H9 (cell line): ENCODE measurements at regions not wholly inside any gene's neighbourhood (a gene's known extent, or its start where the extent isn't known, plus 50 kb on each side); places are given as distances from the start of the nearest gene placed in this dataset.

Source experiments
- DNase-seq: peaks from one replicate; pipeline ENCODE4 v3.0.0-alpha.2; 2017
- H2AFZ ChIP-seq: one replicate; pipeline ENCODE4 v1.6.1; 2013; ENCODE audit warnings: mild to moderate bottlenecking, low read length, control low read depth, moderate library complexity
- H2AK5ac ChIP-seq: 2 replicates; pipeline ENCODE4 v1.6.1; 2013; ENCODE audit warnings: low read length, control low read depth, mixed read lengths; ENCODE audit not compliant: insufficient read length
- H2BK120ac ChIP-seq: one replicate; pipeline ENCODE4 v1.6.1; 2013; ENCODE audit warnings: low read depth, mild to moderate bottlenecking, low read length, control low read depth, inconsistent platforms; ENCODE audit not compliant: poor library complexity, severe bottlenecking
- H2BK12ac ChIP-seq: 2 replicates; pipeline ENCODE4 v1.6.1; 2013; ENCODE audit warnings: low read length, control low read depth, mixed read lengths, low read depth; ENCODE audit not compliant: insufficient read length
- H2BK15ac ChIP-seq: 2 replicates; pipeline ENCODE4 v1.6.1; 2013; ENCODE audit warnings: low read depth, low read length, control low read depth
- H2BK20ac ChIP-seq: one replicate; pipeline ENCODE4 v1.6.1; 2013; ENCODE audit warnings: low read depth, mild to moderate bottlenecking, low read length, control low read depth, inconsistent platforms; ENCODE audit not compliant: poor library complexity, severe bottlenecking
- H2BK5ac ChIP-seq: 2 replicates; pipeline ENCODE4 v1.6.1; 2013; ENCODE audit warnings: low read length, control low read depth, mixed read lengths; ENCODE audit not compliant: insufficient read length
- H3K14ac ChIP-seq: 2 replicates; pipeline ENCODE4 v1.6.1; 2013; ENCODE audit warnings: low read length, control low read depth; ENCODE audit not compliant: insufficient read depth
- H3K18ac ChIP-seq: 2 replicates; pipeline ENCODE4 v1.6.1; 2013; ENCODE audit warnings: low read depth, mild to moderate bottlenecking, mixed read lengths, low read length, control low read depth; ENCODE audit not compliant: insufficient read length
- H3K23ac ChIP-seq: 2 replicates; pipeline ENCODE4 v1.6.1; 2013; ENCODE audit warnings: low read length, control low read depth, mixed read lengths, low read depth; ENCODE audit not compliant: insufficient read length
- H3K23me2 ChIP-seq: 2 replicates; pipeline ENCODE4 v1.6.1; 2013; ENCODE audit warnings: low read depth, mild to moderate bottlenecking, mixed read lengths, low read length, control low read depth; ENCODE audit not compliant: insufficient read length, poor library complexity, severe bottlenecking
- H3K27ac ChIP-seq: 2 replicates; pipeline ENCODE4 v1.5.1; 2013; ENCODE audit warnings: low read length, control low read depth, mixed read lengths, low read depth; ENCODE audit not compliant: insufficient read length
- H3K27me3 ChIP-seq: 2 replicates; pipeline ENCODE4 v1.6.1; 2013; ENCODE audit warnings: low read length, control low read depth, inconsistent platforms; ENCODE audit not compliant: insufficient read depth
- H3K4ac ChIP-seq: 2 replicates; pipeline ENCODE4 v1.6.1; 2013; ENCODE audit warnings: low read depth, mild to moderate bottlenecking, control low read depth, inconsistent platforms, low read length, moderate library complexity
- H3K4me1 ChIP-seq: 2 replicates; pipeline ENCODE4 v1.6.1; 2013; ENCODE audit warnings: low read length, control low read depth, inconsistent platforms; ENCODE audit not compliant: insufficient read depth
- H3K4me2 ChIP-seq: 2 replicates; pipeline ENCODE4 v1.6.1; 2013; ENCODE audit warnings: low read length, control low read depth, mixed read lengths; ENCODE audit not compliant: insufficient read length, insufficient read depth
- H3K56ac ChIP-seq: 2 replicates; pipeline ENCODE4 v1.6.1; 2013; ENCODE audit warnings: low read depth, mild to moderate bottlenecking, mixed read lengths, low read length, control low read depth; ENCODE audit not compliant: insufficient read length
- H3K79me1 ChIP-seq: 2 replicates; pipeline ENCODE4 v1.6.1; 2013; ENCODE audit warnings: low read depth, mild to moderate bottlenecking, moderate library complexity, low read length, control low read depth, inconsistent platforms; ENCODE audit not compliant: insufficient read depth, poor library complexity, severe bottlenecking
- H3K79me2 ChIP-seq: 2 replicates; pipeline ENCODE4 v1.6.1; 2013; ENCODE audit warnings: low read length, control low read depth, inconsistent platforms; ENCODE audit not compliant: insufficient read depth
- H3K9ac ChIP-seq: 2 replicates; pipeline ENCODE4 v1.6.1; 2013; ENCODE audit warnings: low read length, control low read depth, mixed read lengths; ENCODE audit not compliant: insufficient read length; ENCODE audit errors: extremely low read depth
- H3K9me3 ChIP-seq: one replicate; pipeline ENCODE4 v1.6.1; 2013; ENCODE audit warnings: low read depth, low read length, inconsistent platforms; ENCODE audit not compliant: control insufficient read depth
- H3T11ph ChIP-seq: one replicate; pipeline ENCODE4 v1.6.1; 2013; ENCODE audit warnings: mild to moderate bottlenecking, low read length, control low read depth, inconsistent platforms
- H4K20me1 ChIP-seq: one replicate; pipeline ENCODE4 v1.6.1; 2013; ENCODE audit not compliant: control insufficient read depth, insufficient read length, insufficient read depth
- H4K5ac ChIP-seq: 2 replicates; pipeline ENCODE4 v1.6.1; 2013; ENCODE audit warnings: low read depth, mild to moderate bottlenecking, mixed read lengths, low read length, control low read depth; ENCODE audit not compliant: insufficient read length
- H4K8ac ChIP-seq: replicated peaks from 2 replicates; pipeline ENCODE4 v1.6.1; 2013; ENCODE audit warnings: low read length, control low read depth, mixed read lengths, low read depth; ENCODE audit not compliant: insufficient read length
- H4K91ac ChIP-seq: 2 replicates; pipeline ENCODE4 v1.6.1; 2013; ENCODE audit warnings: low read depth, mild to moderate bottlenecking, moderate library complexity, mixed read lengths, low read length, control low read depth; ENCODE audit not compliant: insufficient read length
- H3K27ac Mint-ChIP-seq, 3 experiments: 2 replicates in 2 of 3; 3 replicates in 1 of 3; pipeline ENCODE4 v1.8.0; 2020 to 2021; ENCODE audit warnings: mixed read lengths in 3 of 3, mild to moderate bottlenecking in 1 of 3, moderate library complexity in 1 of 3
- H3K27me3 Mint-ChIP-seq: 2 replicates; pipeline ENCODE4 v1.8.0; 2021; ENCODE audit warnings: low read depth, mild to moderate bottlenecking, moderate library complexity, mixed read lengths
- H3K36me3 Mint-ChIP-seq, 3 experiments: 2 replicates in 2 of 3; 3 replicates in 1 of 3; pipeline ENCODE4 v1.8.0; 2020 to 2021; ENCODE audit warnings: low read depth in 3 of 3, mixed read lengths in 3 of 3; ENCODE audit not compliant: insufficient read depth in 1 of 3
- H3K4me1 Mint-ChIP-seq, 2 experiments: 2 replicates each; pipeline ENCODE4 v1.8.0; 2020; ENCODE audit warnings: mixed read lengths in 2 of 2
- H3K4me3 Mint-ChIP-seq, 2 experiments: 2 replicates in 1 of 2; 3 replicates in 1 of 2; pipeline ENCODE4 v1.8.0; 2020 to 2021; ENCODE audit warnings: mild to moderate bottlenecking in 2 of 2, mixed read lengths in 2 of 2, moderate library complexity in 1 of 2
- H3K9me3 Mint-ChIP-seq, 2 experiments: 2 replicates in 1 of 2; 3 replicates in 1 of 2; pipeline ENCODE4 v1.8.0; 2020; ENCODE audit warnings: mild to moderate bottlenecking in 2 of 2, mixed read lengths in 2 of 2, moderate library complexity in 1 of 2
- WGBS: extraction: QIAGEN DNeasy Blood & Tissue Kit; methylation state at CpG from one replicate; pipeline ENCODE4 v1.1.7; 2013; ENCODE audit warnings: missing lambda C conversion rate, low lambda C conversion rate, mixed read lengths; ENCODE audit not compliant: insufficient read length; ENCODE audit errors: extremely low coverage; 5-methylcytosine and 5-hydroxymethylcytosine counted together
- TF ChIP-seq, protein P1 (sequence below): fragments of 200-600 bp; sonication (generic); conservative IDR thresholded peaks from 3 replicates; pipeline ENCODE4 v1.8.0; 2021; ENCODE audit warnings: antibody characterized with exemption, mild to moderate bottlenecking

DNA sequence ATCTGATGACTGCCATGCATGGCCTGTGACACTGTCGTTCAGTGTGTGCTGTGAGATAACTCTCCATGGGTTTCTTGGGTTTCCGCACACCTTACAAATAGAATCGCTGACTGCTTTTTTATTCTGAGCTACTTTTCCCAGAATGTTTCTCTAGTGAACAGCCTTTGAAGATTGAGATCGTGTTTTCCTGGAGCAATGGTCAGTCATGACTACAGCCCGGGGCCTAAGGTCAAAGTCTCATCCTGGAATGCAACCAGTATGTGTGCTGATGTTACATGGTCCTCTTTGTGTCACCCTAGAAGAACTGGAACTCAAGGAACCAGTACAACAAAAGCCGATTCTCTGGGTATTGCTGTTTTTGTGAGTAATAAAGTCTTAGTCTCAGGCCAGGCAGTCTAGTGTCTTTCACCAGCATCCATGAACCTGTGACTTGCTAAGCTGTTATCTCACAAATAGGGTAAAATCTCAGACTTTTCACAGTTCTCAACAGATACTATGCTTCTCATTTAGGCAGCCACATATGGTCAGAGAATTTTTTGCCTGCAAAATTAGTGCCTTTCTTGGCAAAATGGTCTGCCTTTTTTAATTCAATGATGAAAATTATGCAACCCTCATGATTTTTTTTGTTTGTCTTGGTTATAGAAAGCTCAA is 124.9 kb upstream of the PIEZO2 start:
- H3K79me2 ChIP-seq, result no peaks in the 10 kb centered on the region
- no peaks in the 10 kb centered on the region for H4K20me1 ChIP-seq
- H3T11ph ChIP-seq, result no peak overlapping the region
- no peak overlapping the region for H2BK120ac ChIP-seq
- no peak overlapping the region for H2BK15ac ChIP-seq
- TF ChIP-seq, protein P1, sequence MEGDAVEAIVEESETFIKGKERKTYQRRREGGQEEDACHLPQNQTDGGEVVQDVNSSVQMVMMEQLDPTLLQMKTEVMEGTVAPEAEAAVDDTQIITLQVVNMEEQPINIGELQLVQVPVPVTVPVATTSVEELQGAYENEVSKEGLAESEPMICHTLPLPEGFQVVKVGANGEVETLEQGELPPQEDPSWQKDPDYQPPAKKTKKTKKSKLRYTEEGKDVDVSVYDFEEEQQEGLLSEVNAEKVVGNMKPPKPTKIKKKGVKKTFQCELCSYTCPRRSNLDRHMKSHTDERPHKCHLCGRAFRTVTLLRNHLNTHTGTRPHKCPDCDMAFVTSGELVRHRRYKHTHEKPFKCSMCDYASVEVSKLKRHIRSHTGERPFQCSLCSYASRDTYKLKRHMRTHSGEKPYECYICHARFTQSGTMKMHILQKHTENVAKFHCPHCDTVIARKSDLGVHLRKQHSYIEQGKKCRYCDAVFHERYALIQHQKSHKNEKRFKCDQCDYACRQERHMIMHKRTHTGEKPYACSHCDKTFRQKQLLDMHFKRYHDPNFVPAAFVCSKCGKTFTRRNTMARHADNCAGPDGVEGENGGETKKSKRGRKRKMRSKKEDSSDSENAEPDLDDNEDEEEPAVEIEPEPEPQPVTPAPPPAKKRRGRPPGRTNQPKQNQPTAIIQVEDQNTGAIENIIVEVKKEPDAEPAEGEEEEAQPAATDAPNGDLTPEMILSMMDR, result no peak
- H3K18ac ChIP-seq, result no peak overlapping the region
- H4K5ac ChIP-seq, result no peak overlapping the region
- H3K4ac ChIP-seq, result no peak overlapping the region
- Mint-ChIP-seq H3K4me3 (no peak overlapping the region), H3K27me3 (no peaks in the 10 kb centered on the region; the same call in 1 of the 2 replicates), H3K9me3 (no peaks in the 10 kb centered on the region; a peak in 1 of 5 replicates), H3K36me3 (no peaks in the 10 kb centered on the region; a peak in 2 of 7 replicates), H3K4me1 (peaks cover 0 to 2% of the 10 kb centered on the region in 2 experiments; a peak in 1 of 4 replicates), H3K27ac (no peak overlapping the region)
- no peak overlapping the region for H2BK12ac ChIP-seq
- H3K9me3 ChIP-seq, result no peaks in the 10 kb centered on the region
- H3K23ac ChIP-seq, result no peak overlapping the region
- no peak overlapping the region for H3K56ac ChIP-seq
- H2BK5ac ChIP-seq, result no peak overlapping the region
- no peak overlapping the region for H3K27ac ChIP-seq
- no peak overlapping the region for H2AK5ac ChIP-seq
- H3K9ac ChIP-seq, result no peak overlapping the region
- H2BK20ac ChIP-seq, result no peak overlapping the region
- no peak overlapping the region for H3K4me2 ChIP-seq
- H3K23me2 ChIP-seq, result no peaks in the 10 kb centered on the region
- H3K4me1 ChIP-seq, result no peaks in the 10 kb centered on the region
- DNase-seq, result no peak
- no peak overlapping the region for H4K91ac ChIP-seq
- H4K8ac ChIP-seq, result no peak overlapping the region
- H3K14ac ChIP-seq, result no peak overlapping the region; the same call in 1 of the 2 replicates
- no peaks in the 10 kb centered on the region for H3K79me1 ChIP-seq
- no peak overlapping the region for H2AFZ ChIP-seq
- H3K27me3 ChIP-seq, result no peaks in the 10 kb centered on the region
- no CpG with 5 or more reads among the region's 6 CpGs for WGBS
